Mesenchymal stem cell (in vitro differentiated cells and primary cell): ENCODE measurements at regions not wholly inside any gene's neighbourhood (a gene's known extent, or its start where the extent isn't known, plus 50 kb on each side); places are given as distances from the start of the nearest gene placed in this dataset.

Experiments used
- DNase-seq: peaks from one replicate; pipeline ENCODE4 v3.0.0-alpha.2; 2013
- H2AFZ ChIP-seq: one replicate; pipeline ENCODE4 v1.6.1; 2013; ENCODE audit warnings: low read depth, mild to moderate bottlenecking, control low read depth, inconsistent platforms, low read length, moderate library complexity
- H2AK5ac ChIP-seq: 2 replicates; pipeline ENCODE4 v1.6.1; 2013; ENCODE audit warnings: low read length, moderate library complexity, mild to moderate bottlenecking, inconsistent platforms; ENCODE audit not compliant: severe bottlenecking
- H2BK120ac ChIP-seq: one replicate; pipeline ENCODE4 v1.6.1; 2013; ENCODE audit warnings: low read depth, mild to moderate bottlenecking, inconsistent platforms, low read length, moderate library complexity
- H2BK12ac ChIP-seq, 2 experiments: one replicate each; pipeline ENCODE4 v1.6.1; 2013; ENCODE audit warnings: inconsistent platforms in 2 of 2, low read length in 2 of 2, mild to moderate bottlenecking in 2 of 2, moderate library complexity in 2 of 2, control low read depth in 1 of 2
- H2BK15ac ChIP-seq: one replicate; pipeline ENCODE4 v1.6.1; 2013; ENCODE audit warnings: mild to moderate bottlenecking, low read depth, inconsistent platforms; ENCODE audit not compliant: poor library complexity, severe bottlenecking
- H2BK5ac ChIP-seq: 2 replicates; pipeline ENCODE4 v1.6.1; 2013; ENCODE audit warnings: low read depth, mild to moderate bottlenecking, low read length, control low read depth, inconsistent platforms; ENCODE audit not compliant: poor library complexity, severe bottlenecking
- H3K14ac ChIP-seq, 2 experiments: one replicate each; pipeline ENCODE4 v1.6.1; 2013; ENCODE audit warnings: inconsistent platforms in 2 of 2, low read length in 2 of 2, control low read depth in 1 of 2, mild to moderate bottlenecking in 1 of 2, moderate library complexity in 1 of 2
- H3K18ac ChIP-seq, 2 experiments: one replicate each; pipeline ENCODE4 v1.6.1; 2013; ENCODE audit warnings: inconsistent platforms in 2 of 2, low read length in 2 of 2, control low read depth in 1 of 2, low read depth in 1 of 2, mild to moderate bottlenecking in 1 of 2
- H3K23ac ChIP-seq, 2 experiments: one replicate each; pipeline ENCODE4 v1.6.1; 2013; ENCODE audit warnings: inconsistent platforms in 2 of 2, low read length in 2 of 2, mild to moderate bottlenecking in 2 of 2, moderate library complexity in 2 of 2, control low read depth in 1 of 2
- H3K27ac ChIP-seq: 2 replicates; pipeline ENCODE4 v1.5.1; 2013; ENCODE audit warnings: mild to moderate bottlenecking, moderate library complexity, low read length, control low read depth, inconsistent platforms; ENCODE audit not compliant: poor library complexity, severe bottlenecking
- H3K27me3 ChIP-seq, 2 experiments: 2 replicates each; pipeline versions ENCODE4 v1.6.1 to v1.7.0; 2013; ENCODE audit warnings: low read length in 2 of 2, mild to moderate bottlenecking in 2 of 2, moderate library complexity in 2 of 2, control low read depth in 1 of 2, inconsistent platforms in 1 of 2; ENCODE audit not compliant: control insufficient read depth in 1 of 2, insufficient read depth in 1 of 2
- H3K36me3 ChIP-seq, 2 experiments: 2 replicates each; pipeline versions ENCODE4 v1.6.1 to v1.7.0; 2013; ENCODE audit warnings: low read length in 2 of 2, control low read depth in 1 of 2, inconsistent platforms in 1 of 2, low read depth in 1 of 2, mild to moderate bottlenecking in 1 of 2; ENCODE audit not compliant: insufficient read depth in 2 of 2, control insufficient read depth in 1 of 2
- H3K4ac ChIP-seq, 2 experiments: one replicate each; pipeline ENCODE4 v1.6.1; 2013; ENCODE audit warnings: inconsistent platforms in 2 of 2, low read length in 2 of 2, mild to moderate bottlenecking in 2 of 2, moderate library complexity in 2 of 2, control low read depth in 1 of 2, low read depth in 1 of 2
- H3K4me1 ChIP-seq: 2 replicates; pipeline ENCODE4 v1.6.1; 2013; ENCODE audit warnings: low read depth, low read length, control low read depth; ENCODE audit not compliant: control insufficient read depth, insufficient read depth
- H3K4me2 ChIP-seq: 2 replicates; pipeline ENCODE4 v1.6.1; 2013; ENCODE audit warnings: low read length, mild to moderate bottlenecking, inconsistent platforms; ENCODE audit not compliant: poor library complexity, severe bottlenecking
- H3K4me3 ChIP-seq, 2 experiments: 2 replicates each; pipeline versions ENCODE4 v1.5.1 to v1.7.0; 2013; ENCODE audit warnings: low read length in 2 of 2, mild to moderate bottlenecking in 2 of 2, control low read depth in 1 of 2, low read depth in 1 of 2; ENCODE audit not compliant: insufficient read depth in 1 of 2
- H3K79me1 ChIP-seq: replicated peaks from 2 replicates; pipeline ENCODE4 v1.6.1; 2013; ENCODE audit warnings: mild to moderate bottlenecking, control low read depth, low read length, inconsistent platforms; ENCODE audit not compliant: poor library complexity, severe bottlenecking
- H3K9ac ChIP-seq: 2 replicates; pipeline ENCODE4 v1.7.0; 2013; ENCODE audit warnings: mild to moderate bottlenecking, low read length, moderate library complexity
- H3K9me3 ChIP-seq: 2 replicates; pipeline ENCODE4 v1.7.0; 2013; ENCODE audit warnings: mild to moderate bottlenecking, low read length; ENCODE audit not compliant: control insufficient read depth
- H4K8ac ChIP-seq: one replicate; pipeline ENCODE4 v1.6.1; 2013; ENCODE audit warnings: inconsistent platforms, mild to moderate bottlenecking, low read length, moderate library complexity
- H4K91ac ChIP-seq: one replicate; pipeline ENCODE4 v1.6.1; 2013; ENCODE audit warnings: mild to moderate bottlenecking, low read length, inconsistent platforms
- whole genome bisulfite sequencing: methylation state at CpG from one replicate; pipeline ENCODE4 v1.1.7; 2013; ENCODE audit warnings: mixed read lengths; 5-methylcytosine and 5-hydroxymethylcytosine counted together

GRCh38 chr4:28259951-28260350 is 1399.3 kb downstream of the STIM2 start:
- WGBS, result 100% methylated on average over 1 of the region's 1 CpG
- Histone ChIP-seq H3K27ac (no peak overlapping the region), H2BK120ac (no peak overlapping the region), H3K14ac (no peak overlapping the region), H2BK5ac (no peak overlapping the region), H2BK12ac (no peak overlapping the region), H4K91ac (no peak overlapping the region), H3K79me1 (no peaks in the 10 kb centered on the region), H3K4me2 (no peak overlapping the region), H3K36me3 (no peaks in the 10 kb centered on the region), H4K8ac (no peak overlapping the region), H2BK15ac (no peak overlapping the region), H3K4me1 (no peaks in the 10 kb centered on the region), H3K9me3 (peaks cover 4% of the 10 kb centered on the region), H3K4ac (no peak overlapping the region), H3K23ac (no peak overlapping the region), H3K9ac (no peak overlapping the region), H3K27me3 (no peaks in the 10 kb centered on the region), H3K4me3 (no peak overlapping the region), H2AFZ (no peak overlapping the region), H2AK5ac (no peak overlapping the region), H3K18ac (no peak overlapping the region)
- no peak for DNase-seq

DNA sequence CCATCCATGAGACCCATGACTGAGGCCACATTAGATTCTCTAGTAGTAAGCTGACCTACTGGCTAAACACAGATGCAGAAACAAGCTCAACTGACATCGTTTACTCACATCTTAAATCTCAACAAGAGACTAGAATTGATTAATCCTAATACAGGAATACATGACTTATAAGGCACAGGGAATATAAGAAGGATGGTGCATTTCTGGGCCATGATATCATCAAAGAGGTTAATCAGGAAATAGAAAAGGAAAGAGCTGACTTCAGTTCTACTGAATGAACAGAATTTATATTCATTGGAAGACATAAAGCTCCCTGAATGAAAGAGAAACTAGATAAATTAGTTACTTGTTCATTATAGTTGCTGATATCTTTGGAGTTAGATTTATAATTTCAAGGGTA is 1406.5 kb downstream of the STIM2 start:
- H2AK5ac ChIP-seq, result no peak overlapping the region
- H2BK5ac ChIP-seq, result no peak overlapping the region
- no peak overlapping the region for H3K9ac ChIP-seq
- H3K27ac ChIP-seq, result no peak overlapping the region
- no peak overlapping the region for H4K8ac ChIP-seq
- no peak overlapping the region for H2BK120ac ChIP-seq
- no peak overlapping the region for H3K23ac ChIP-seq
- H3K4me2 ChIP-seq, result no peak overlapping the region
- H2BK12ac ChIP-seq, result no peak overlapping the region
- H3K18ac ChIP-seq, result no peak overlapping the region
- H3K4me1 ChIP-seq, result peaks cover 1% of the 10 kb centered on the region
- H3K4me3 ChIP-seq, result no peak overlapping the region
- no peaks in the 10 kb centered on the region for H3K36me3 ChIP-seq
- H4K91ac ChIP-seq, result no peak overlapping the region
- peaks cover 4% of the 10 kb centered on the region for H3K9me3 ChIP-seq
- H3K79me1 ChIP-seq, result no peaks in the 10 kb centered on the region
- DNase-seq, result no peak
- no peaks in the 10 kb centered on the region for H3K27me3 ChIP-seq
- WGBS, result no CpG with 5 or more reads among the region's 1 CpG
- H2BK15ac ChIP-seq, result no peak overlapping the region
- H3K4ac ChIP-seq, result no peak overlapping the region
- no peak overlapping the region for H2AFZ ChIP-seq
- no peak overlapping the region for H3K14ac ChIP-seq

DNA sequence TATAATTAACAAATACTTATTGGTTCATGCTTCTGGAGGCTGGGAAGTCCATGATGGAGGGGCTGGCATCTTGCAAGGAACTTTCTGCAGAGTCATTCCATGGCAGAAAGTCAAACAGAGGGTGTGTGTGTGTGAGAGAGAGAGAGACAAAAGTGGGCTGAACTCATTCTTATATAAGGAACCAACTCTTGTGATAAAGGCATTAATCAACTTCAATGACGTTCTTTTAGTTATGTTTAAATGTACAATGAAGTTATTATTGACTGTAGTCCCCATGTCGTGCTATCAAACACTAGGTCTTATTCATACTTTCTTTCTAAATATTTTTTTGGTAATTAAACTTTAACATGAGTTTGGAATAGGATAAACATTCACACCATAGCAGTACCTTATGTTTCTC is 1408.8 kb downstream of the STIM2 start:
- Histone ChIP-seq H3K4me1 (peaks cover 1% of the 10 kb centered on the region), H3K9ac (no peak overlapping the region), H3K4me3 (no peak overlapping the region), H3K4ac (no peak overlapping the region), H3K4me2 (no peak overlapping the region), H3K27ac (no peak overlapping the region), H4K8ac (no peak overlapping the region), H2BK5ac (no peak overlapping the region), H2BK12ac (no peak overlapping the region), H2BK120ac (no peak overlapping the region), H3K9me3 (no peaks in the 10 kb centered on the region), H4K91ac (no peak overlapping the region), H3K36me3 (no peaks in the 10 kb centered on the region), H3K14ac (no peak overlapping the region), H2AK5ac (no peak overlapping the region), H3K23ac (no peak overlapping the region), H3K27me3 (no peaks in the 10 kb centered on the region), H2BK15ac (no peak overlapping the region), H3K18ac (no peak overlapping the region), H2AFZ (no peak overlapping the region), H3K79me1 (no peaks in the 10 kb centered on the region)
- WGBS, result no CpG with 5 or more reads among the region's 2 CpGs
- DNase-seq, result no peak

DNA sequence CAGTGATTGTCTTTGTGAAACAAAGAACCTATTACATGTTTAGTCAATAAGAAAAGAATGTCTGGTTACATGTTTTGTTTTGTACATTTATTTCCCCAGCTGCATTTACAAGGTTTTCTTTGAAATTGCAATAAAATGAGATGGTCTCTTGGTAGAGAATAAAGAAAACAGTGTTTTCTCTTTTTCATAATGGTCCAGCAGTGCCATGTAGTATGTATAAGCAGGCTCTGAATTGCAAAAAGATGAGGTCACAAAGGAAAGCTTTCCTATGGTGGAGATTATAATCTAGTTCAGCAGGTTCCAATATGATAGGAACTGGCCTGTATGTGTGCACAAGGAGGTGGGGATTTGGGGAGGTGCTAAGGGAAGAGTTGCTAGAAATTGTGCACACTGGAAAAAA is 1417.3 kb downstream of the STIM2 start:
- no peak for DNase-seq
- H3K9me3 ChIP-seq, result peaks cover 1% of the 10 kb centered on the region
- H2BK15ac ChIP-seq, result no peak overlapping the region
- H3K27me3 ChIP-seq, result no peaks in the 10 kb centered on the region
- H3K27ac ChIP-seq, result no peak overlapping the region
- H3K18ac ChIP-seq, result no peak overlapping the region
- H3K4me3 ChIP-seq, result no peak overlapping the region
- H3K23ac ChIP-seq, result no peak overlapping the region
- H3K14ac ChIP-seq, result no peak overlapping the region
- no peaks in the 10 kb centered on the region for H3K79me1 ChIP-seq
- no peak overlapping the region for H2BK12ac ChIP-seq
- no peak overlapping the region for H2AFZ ChIP-seq
- no peak overlapping the region for H2AK5ac ChIP-seq
- H3K4me2 ChIP-seq, result no peak overlapping the region
- no peaks in the 10 kb centered on the region for H3K36me3 ChIP-seq
- H3K9ac ChIP-seq, result no peak overlapping the region
- H3K4ac ChIP-seq, result no peak overlapping the region
- no peak overlapping the region for H2BK120ac ChIP-seq
- H3K4me1 ChIP-seq, result no peaks in the 10 kb centered on the region
- no peak overlapping the region for H2BK5ac ChIP-seq
- no peak overlapping the region for H4K91ac ChIP-seq
- no peak overlapping the region for H4K8ac ChIP-seq
